LNCAP (cell line): ENCODE measurements at regions not wholly inside any gene's neighbourhood (a gene's known extent, or its start where the extent isn't known, plus 50 kb on each side); places are given as distances from the start of the nearest gene placed in this dataset.

Source experiments
- TF ChIP-seq, protein P1 (sequence below): fragments of 450-650 bp; IDR thresholded peaks from 2 replicates; pipeline ENCODE4 v1.5.1; 2017; ENCODE audit warnings: mild to moderate bottlenecking

DNA sequence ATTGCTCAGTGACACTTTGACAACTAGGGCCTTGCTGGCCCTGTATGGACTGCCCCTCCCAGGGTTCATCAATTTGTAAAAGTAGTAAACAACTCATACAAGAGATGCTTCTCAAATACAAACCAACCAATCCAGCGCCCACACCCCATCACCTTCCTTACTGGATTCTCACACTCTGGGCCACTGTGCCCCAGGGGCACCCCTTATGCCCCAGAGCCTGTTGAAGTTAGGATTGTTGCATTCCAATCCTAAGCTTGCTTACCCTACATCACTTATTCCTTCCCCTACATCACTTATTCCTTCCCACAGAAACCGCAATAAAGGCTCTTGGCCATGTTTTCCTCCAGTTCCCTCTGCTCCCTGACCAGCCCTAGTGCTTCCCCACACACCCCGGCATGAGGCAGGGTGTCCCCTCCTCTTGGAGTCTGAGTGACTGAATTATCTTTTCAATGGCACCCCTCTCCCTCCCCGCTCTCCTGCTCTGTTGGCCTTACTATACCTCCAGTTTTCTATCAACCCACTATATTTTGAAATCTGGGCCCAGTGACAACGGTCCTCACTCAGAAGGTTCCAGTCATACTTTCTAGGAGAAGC lies 182.4 kb upstream of the S1PR3 start:
- TF ChIP-seq, protein P1, sequence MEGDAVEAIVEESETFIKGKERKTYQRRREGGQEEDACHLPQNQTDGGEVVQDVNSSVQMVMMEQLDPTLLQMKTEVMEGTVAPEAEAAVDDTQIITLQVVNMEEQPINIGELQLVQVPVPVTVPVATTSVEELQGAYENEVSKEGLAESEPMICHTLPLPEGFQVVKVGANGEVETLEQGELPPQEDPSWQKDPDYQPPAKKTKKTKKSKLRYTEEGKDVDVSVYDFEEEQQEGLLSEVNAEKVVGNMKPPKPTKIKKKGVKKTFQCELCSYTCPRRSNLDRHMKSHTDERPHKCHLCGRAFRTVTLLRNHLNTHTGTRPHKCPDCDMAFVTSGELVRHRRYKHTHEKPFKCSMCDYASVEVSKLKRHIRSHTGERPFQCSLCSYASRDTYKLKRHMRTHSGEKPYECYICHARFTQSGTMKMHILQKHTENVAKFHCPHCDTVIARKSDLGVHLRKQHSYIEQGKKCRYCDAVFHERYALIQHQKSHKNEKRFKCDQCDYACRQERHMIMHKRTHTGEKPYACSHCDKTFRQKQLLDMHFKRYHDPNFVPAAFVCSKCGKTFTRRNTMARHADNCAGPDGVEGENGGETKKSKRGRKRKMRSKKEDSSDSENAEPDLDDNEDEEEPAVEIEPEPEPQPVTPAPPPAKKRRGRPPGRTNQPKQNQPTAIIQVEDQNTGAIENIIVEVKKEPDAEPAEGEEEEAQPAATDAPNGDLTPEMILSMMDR, result no peak

GRCh38 chr9:88809355-88810161 lies 181.7 kb upstream of the S1PR3 start:
- TF ChIP-seq, protein P1, result no peak

DNA sequence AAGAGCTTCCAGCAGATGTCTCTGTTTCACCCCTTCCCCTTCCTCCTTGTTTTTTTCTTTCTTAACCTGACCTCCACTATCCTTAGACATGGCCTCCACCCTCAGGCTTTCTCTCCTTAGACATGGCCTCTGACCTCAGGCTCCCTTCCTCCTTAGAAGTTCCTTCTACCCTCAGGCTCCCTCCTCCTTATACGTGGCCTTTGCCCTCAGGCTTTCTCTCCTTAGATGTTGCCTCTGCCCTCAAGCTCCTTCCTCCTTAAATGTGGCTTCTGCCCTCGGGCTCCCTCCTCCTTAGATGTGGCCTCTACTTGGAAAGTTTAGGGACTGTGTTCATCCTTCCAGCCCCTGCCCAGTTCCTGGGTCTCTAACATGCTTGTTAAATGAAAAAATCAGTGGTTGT lies 180.4 kb upstream of the S1PR3 start:
- TF ChIP-seq, protein P1, result no peak

DNA sequence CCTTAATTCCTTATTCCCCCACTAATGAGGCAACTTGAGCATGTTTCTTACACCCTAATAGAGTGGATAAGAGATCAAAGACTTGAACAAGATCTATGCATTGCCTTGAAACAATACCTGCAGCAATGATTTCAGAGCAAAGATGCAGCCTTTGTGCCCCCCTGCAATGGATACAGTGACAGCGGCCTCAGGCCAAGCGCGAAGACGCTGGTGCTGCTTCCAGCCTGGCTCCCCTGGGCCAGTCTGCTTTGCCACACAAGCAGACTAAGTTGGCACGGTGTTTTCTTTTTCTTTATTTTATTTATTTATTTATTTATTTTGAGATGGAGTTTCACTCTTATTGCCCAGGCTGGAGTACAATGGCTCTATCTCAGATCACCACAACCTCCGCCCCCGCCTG lies 179.8 kb upstream of the S1PR3 start:
- TF ChIP-seq, protein P1, result no peak

GRCh38 chr9:88812938-88813637 lies 178.2 kb upstream of the S1PR3 start:
- TF ChIP-seq, protein P1, result no peak

- TF ChIP-seq, protein P1, result no peak
Measured at GRCh38 chr9:88813638-88814209, 177.5 kb upstream of the S1PR3 start.

- TF ChIP-seq, protein P1, result no peak
Measured at GRCh38 chr9:88814577-88814976, 176.7 kb upstream of the S1PR3 start.
